Heart left ventricle (tissue), 16 donors: ENCODE measurements at regions not wholly inside any gene's neighbourhood (a gene's known extent, or its start where the extent isn't known, plus 50 kb on each side); places are given as distances from the start of the nearest gene placed in this dataset.

Source experiments
- ATAC-seq, 4 donors: fragments of 200-7000 bp; cut with Tn5 transposase; one replicate each; pipeline ENCODE4 v1.9.1; 2020 to 2022; ENCODE audit warnings: moderate library complexity in 4 of 4, mild to moderate bottlenecking in 3 of 4, moderate number of reproducible peaks in 1 of 4
- DNase-seq, 5 donors: peaks; one replicate each; pipeline ENCODE4 v3.0.0-alpha.2; 2020
- H3K27ac ChIP-seq, 12 donors: fragments of 200-600 bp; sonication (generic) in 4 of 12; one replicate each; pipeline versions ENCODE4 v1.5.0 to v1.8.0; 2016 to 2022; ENCODE audit warnings: mild to moderate bottlenecking in 2 of 12
- H3K27me3 ChIP-seq, 9 donors: fragments of 200-600 bp; sonication (generic) in 2 of 9; one replicate each; pipeline versions ENCODE4 v1.5.1 to v1.8.0; 2016 to 2022; ENCODE audit warnings: mild to moderate bottlenecking in 3 of 9
- H3K36me3 ChIP-seq, 9 donors: fragments of 200-600 bp; sonication (generic) in 2 of 9; one replicate each; pipeline versions ENCODE4 v1.5.0 to v1.8.0; 2018 to 2022; ENCODE audit warnings: mild to moderate bottlenecking in 2 of 9
- H3K4me1 ChIP-seq, 12 donors: fragments of 200-600 bp; sonication (generic) in 4 of 12; one replicate each; pipeline versions ENCODE4 v1.5.0 to v1.8.0; 2016 to 2022; ENCODE audit warnings: mild to moderate bottlenecking in 3 of 12
- H3K4me3 ChIP-seq, 12 donors: fragments of 200-600 bp; sonication (generic) in 4 of 12; one replicate each; pipeline versions ENCODE4 v1.5.0 to v1.8.0; 2017 to 2022; ENCODE audit warnings: mild to moderate bottlenecking in 9 of 12, moderate library complexity in 4 of 12
- H3K9me3 ChIP-seq, 12 donors: fragments of 200-600 bp; sonication (generic) in 4 of 12; one replicate each; pipeline versions ENCODE4 v1.5.0 to v1.8.0; 2016 to 2022; ENCODE audit warnings: mild to moderate bottlenecking in 1 of 12
- CTCF ChIP-seq, 12 donors: fragments of 200-600 bp; sonication (generic) in 4 of 12; IDR thresholded peaks; one replicate each; pipeline versions ENCODE4 v1.5.0 to v1.8.0; 2018 to 2022; ENCODE audit warnings: antibody characterized with exemption in 12 of 12, mild to moderate bottlenecking in 5 of 12
- POLR2A ChIP-seq, 2 donors: fragments of 450-650 bp; IDR thresholded peaks; one replicate each; pipeline ENCODE4 v1.6.1; 2017; ENCODE audit warnings: antibody characterized with exemption in 2 of 2, mild to moderate bottlenecking in 2 of 2, moderate library complexity in 2 of 2
- WGBS, 4 donors: extraction: QIAGEN DNeasy Blood & Tissue Kit in 2 of 4; methylation state at CpG; one replicate each; pipeline versions ENCODE4 v1.1.5 to v1.1.7; 2013 to 2018; 5-methylcytosine and 5-hydroxymethylcytosine counted together
- intact Hi-C, 10 donors: fragments of 100-400 bp; cut with DNase I; formaldehyde crosslinking; loops; one replicate each; pipeline versions ENCODE4 v1.11.1 to v1.14.2; 2022
- donor health status: ischemic (EF 13 %, LVEDD 7.1; RV severe dilation, severe dysfunction).
- donor health status: healthy with polysubstance abuse.
- donor health status: DM: no; HTN: yes; CAD: no.
- donor health status: DM: no; HTN: no; CAD: no.
- donor health status: ischemic (EF 25% LVEDD 6.9; RV normal size, moderate dysfunction).
- donor health status: ischemic (EF 25% LVEDD 5.7; RV mildly dilated, moderate dysfunction).
- donor health status: healthy.
- donor health status: DM: yes; HTN: yes; CAD: no.
- donor health status: ischemic (EF 35%, LVEDD 5.7; RV mildly dilated, moderate dysfunction).
- donor health status: nonischemic (EF 11% LVEDD 7.7; RV severe dilation, severe dysfunction).
- donor health status: DM: yes; HTN: yes; CAD: no.
- donor health status: PGD.
- donor health status: ischemic (EF 29% LVEDD 5.4; RV normal size, mild dysfunction).
- donor health status: nonischemic (EF 23%, LVEDD 6.1; RV moderate dilation, normal function).

- DNase-seq: no peak
- Histone ChIP-seq H3K4me1 (peaks cover 0 to 15% (median 8%) of the 10 kb centered on the region in 12 donors), H3K36me3 (no peaks in the 10 kb centered on the region), H3K9me3 (no peaks in the 10 kb centered on the region), H3K27ac (no peak overlapping the region), H3K4me3 (no peak overlapping the region), H3K27me3 (no peaks in the 10 kb centered on the region)
- 80 to 90% (median 84%) methylated on average over 3 of the region's 3 CpGs for WGBS, 4 donors
- TF ChIP-seq CTCF (IDR thresholded peaks at IDR 0.05): no peak
- TF ChIP-seq POLR2A (IDR thresholded peaks at IDR 0.05): no peak
- intact Hi-C loops: loop anchor here in 9 of 10 donors (2.0 to 10.0 kb wide), 10 partner anchors 115 to 1500 kb away; partner anchors contain the start of gene CADM1 (in 2 of the 9)
- ATAC-seq: no peak
Observed at GRCh38 chr11:114776956-114777355, 98.6 kb downstream of the NXPE2 start.

GRCh38 chr11:114779189-114779588 is 100.9 kb downstream of the NXPE2 start:
- Histone ChIP-seq H3K36me3 (no peaks in the 10 kb centered on the region), H3K27ac (no peak overlapping the region), H3K9me3 (no peaks in the 10 kb centered on the region), H3K27me3 (no peaks in the 10 kb centered on the region), H3K4me1 (peaks cover 0 to 17% (median 8%) of the 10 kb centered on the region in 12 donors), H3K4me3 (no peak overlapping the region)
- ATAC-seq (no peak), DNase-seq (no peak)
- intact Hi-C loops: loop anchor here in 9 of 10 donors (5.0 to 10.0 kb wide), 9 partner anchors 113 to 1498 kb away; partner anchors contain the start of gene CADM1 (in 2 of the 9)
- 90 to 98% (median 92%) methylated on average over 10 of the region's 10 CpGs for WGBS, 4 donors
- TF ChIP-seq CTCF (IDR thresholded peaks at IDR 0.05) (no peak), POLR2A (IDR thresholded peaks at IDR 0.05) (no peak)

DNA sequence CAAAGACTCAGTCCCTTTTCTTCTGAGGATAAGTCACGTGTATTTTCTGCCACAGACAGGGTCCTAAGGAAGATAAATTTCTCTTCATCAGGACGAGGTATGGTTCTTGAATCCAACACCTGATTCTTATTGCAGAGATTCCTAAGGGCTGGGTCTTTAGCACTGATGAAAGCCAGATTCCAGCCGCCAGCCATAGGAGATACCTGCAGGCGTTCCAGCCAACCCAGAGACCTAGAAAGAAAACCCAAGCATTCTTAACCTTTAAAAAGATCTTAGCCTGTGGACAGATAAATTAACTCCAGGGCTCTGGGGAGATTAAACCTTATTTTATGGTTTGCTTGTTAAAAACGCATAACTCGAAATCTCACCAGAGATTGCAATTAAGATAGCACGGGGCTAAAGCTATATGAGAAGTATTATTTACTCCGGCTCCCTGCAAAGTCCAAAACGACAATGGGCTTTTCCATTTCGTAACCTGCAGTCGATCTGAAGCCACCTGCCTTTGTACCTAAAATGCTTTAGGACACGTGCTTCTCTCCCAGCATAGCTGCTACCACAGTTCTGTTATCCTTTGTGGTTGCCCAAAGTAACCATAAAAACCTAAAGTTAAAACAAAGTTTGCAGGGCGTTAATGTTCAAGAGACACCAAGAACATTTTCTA is 104.5 kb downstream of the NXPE2 start:
- ATAC-seq: no peak
- no peak overlapping the region for H3K27ac ChIP-seq
- H3K4me1 ChIP-seq: peaks cover 0 to 6% (median 0%) of the 10 kb centered on the region in 12 donors
- no peak for DNase-seq
- TF ChIP-seq POLR2A (IDR thresholded peaks at IDR 0.05) (no peak), CTCF (IDR thresholded peaks at IDR 0.05) (no peak)
- WGBS, 4 donors: 77 to 83% (median 78%) methylated on average over 13 of the region's 13 CpGs
- H3K4me3 ChIP-seq: no peak overlapping the region
- no peaks in the 10 kb centered on the region for H3K27me3 ChIP-seq
- no peaks in the 10 kb centered on the region for H3K9me3 ChIP-seq
- intact Hi-C loops: no loop called here
- no peaks in the 10 kb centered on the region for H3K36me3 ChIP-seq

GRCh38 chr11:114783805-114784204 is 105.5 kb downstream of the NXPE2 start:
- Histone ChIP-seq H3K27ac (no peak overlapping the region), H3K36me3 (no peaks in the 10 kb centered on the region), H3K27me3 (no peaks in the 10 kb centered on the region), H3K4me1 (peaks cover 0 to 6% (median 0%) of the 10 kb centered on the region in 12 donors), H3K4me3 (no peak overlapping the region), H3K9me3 (no peaks in the 10 kb centered on the region)
- DNase-seq (no peak), ATAC-seq (no peak)
- TF ChIP-seq POLR2A (IDR thresholded peaks at IDR 0.05) (no peak), CTCF (IDR thresholded peaks at IDR 0.05) (no peak)
- intact Hi-C loops: no loop called here
